ENCODE measurements at regions not wholly inside any gene's neighbourhood (a gene's known extent, or its start where the extent isn't known, plus 50 kb on each side); places are given as distances from the start of the nearest gene placed in this dataset.
"Not testable (repeated sequence)": the region's sequence is repeated elsewhere in the genome, so short reads cannot be mapped to it uniquely, and the experiment has no call there.

DNA sequence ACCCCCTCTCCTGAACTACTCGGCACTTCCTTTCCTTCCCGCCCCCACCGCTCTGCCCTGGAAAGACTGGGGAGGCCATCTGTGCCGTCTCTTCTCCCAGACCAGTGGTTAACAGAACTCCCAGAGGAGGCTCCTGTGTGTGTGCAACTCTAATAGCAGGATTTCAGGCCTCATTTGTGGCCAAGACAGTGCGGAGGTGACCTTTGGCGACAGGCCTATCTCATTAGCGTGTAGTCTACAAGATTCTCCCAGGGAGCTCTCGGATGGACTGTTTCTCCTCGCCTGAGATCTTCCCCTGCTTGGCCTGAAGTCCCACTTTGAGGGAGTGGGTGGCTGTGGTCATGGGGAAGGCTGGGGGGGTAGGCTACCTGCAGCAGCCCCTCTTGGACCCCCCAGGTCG is 325.2 kb downstream of the BCL2L11 start:
- TF ChIP-seq, protein P1, sequence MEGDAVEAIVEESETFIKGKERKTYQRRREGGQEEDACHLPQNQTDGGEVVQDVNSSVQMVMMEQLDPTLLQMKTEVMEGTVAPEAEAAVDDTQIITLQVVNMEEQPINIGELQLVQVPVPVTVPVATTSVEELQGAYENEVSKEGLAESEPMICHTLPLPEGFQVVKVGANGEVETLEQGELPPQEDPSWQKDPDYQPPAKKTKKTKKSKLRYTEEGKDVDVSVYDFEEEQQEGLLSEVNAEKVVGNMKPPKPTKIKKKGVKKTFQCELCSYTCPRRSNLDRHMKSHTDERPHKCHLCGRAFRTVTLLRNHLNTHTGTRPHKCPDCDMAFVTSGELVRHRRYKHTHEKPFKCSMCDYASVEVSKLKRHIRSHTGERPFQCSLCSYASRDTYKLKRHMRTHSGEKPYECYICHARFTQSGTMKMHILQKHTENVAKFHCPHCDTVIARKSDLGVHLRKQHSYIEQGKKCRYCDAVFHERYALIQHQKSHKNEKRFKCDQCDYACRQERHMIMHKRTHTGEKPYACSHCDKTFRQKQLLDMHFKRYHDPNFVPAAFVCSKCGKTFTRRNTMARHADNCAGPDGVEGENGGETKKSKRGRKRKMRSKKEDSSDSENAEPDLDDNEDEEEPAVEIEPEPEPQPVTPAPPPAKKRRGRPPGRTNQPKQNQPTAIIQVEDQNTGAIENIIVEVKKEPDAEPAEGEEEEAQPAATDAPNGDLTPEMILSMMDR (IDR thresholded peaks at IDR 0.05) = not testable (repeated sequence)
- not testable (repeated sequence) for TF ChIP-seq EZH2 (IDR thresholded peaks at IDR 0.05; ENCODE audit: borderline replicate concordance, insufficient read depth, low read depth, low read length, poor library complexity, severe bottlenecking)
